H9 (cell line): ENCODE measurements at regions not wholly inside any gene's neighbourhood (a gene's known extent, or its start where the extent isn't known, plus 50 kb on each side); places are given as distances from the start of the nearest gene placed in this dataset.

ENCODE experiments used
- DNase-seq: peaks from one replicate; pipeline ENCODE4 v3.0.0-alpha.2; 2017
- H2AFZ ChIP-seq: one replicate; pipeline ENCODE4 v1.6.1; 2013; ENCODE audit warnings: mild to moderate bottlenecking, low read length, control low read depth, moderate library complexity
- H2AK5ac ChIP-seq: 2 replicates; pipeline ENCODE4 v1.6.1; 2013; ENCODE audit warnings: low read length, control low read depth, mixed read lengths; ENCODE audit not compliant: insufficient read length
- H2BK120ac ChIP-seq: one replicate; pipeline ENCODE4 v1.6.1; 2013; ENCODE audit warnings: low read depth, mild to moderate bottlenecking, low read length, control low read depth, inconsistent platforms; ENCODE audit not compliant: poor library complexity, severe bottlenecking
- H2BK12ac ChIP-seq: 2 replicates; pipeline ENCODE4 v1.6.1; 2013; ENCODE audit warnings: low read length, control low read depth, mixed read lengths, low read depth; ENCODE audit not compliant: insufficient read length
- H2BK15ac ChIP-seq: 2 replicates; pipeline ENCODE4 v1.6.1; 2013; ENCODE audit warnings: low read depth, low read length, control low read depth
- H2BK20ac ChIP-seq: one replicate; pipeline ENCODE4 v1.6.1; 2013; ENCODE audit warnings: low read depth, mild to moderate bottlenecking, low read length, control low read depth, inconsistent platforms; ENCODE audit not compliant: poor library complexity, severe bottlenecking
- H2BK5ac ChIP-seq: 2 replicates; pipeline ENCODE4 v1.6.1; 2013; ENCODE audit warnings: low read length, control low read depth, mixed read lengths; ENCODE audit not compliant: insufficient read length
- H3K14ac ChIP-seq: 2 replicates; pipeline ENCODE4 v1.6.1; 2013; ENCODE audit warnings: low read length, control low read depth; ENCODE audit not compliant: insufficient read depth
- H3K18ac ChIP-seq: 2 replicates; pipeline ENCODE4 v1.6.1; 2013; ENCODE audit warnings: low read depth, mild to moderate bottlenecking, mixed read lengths, low read length, control low read depth; ENCODE audit not compliant: insufficient read length
- H3K23ac ChIP-seq: 2 replicates; pipeline ENCODE4 v1.6.1; 2013; ENCODE audit warnings: low read length, control low read depth, mixed read lengths, low read depth; ENCODE audit not compliant: insufficient read length
- H3K23me2 ChIP-seq: 2 replicates; pipeline ENCODE4 v1.6.1; 2013; ENCODE audit warnings: low read depth, mild to moderate bottlenecking, mixed read lengths, low read length, control low read depth; ENCODE audit not compliant: insufficient read length, poor library complexity, severe bottlenecking
- H3K27ac ChIP-seq: 2 replicates; pipeline ENCODE4 v1.5.1; 2013; ENCODE audit warnings: low read length, control low read depth, mixed read lengths, low read depth; ENCODE audit not compliant: insufficient read length
- H3K27me3 ChIP-seq: 2 replicates; pipeline ENCODE4 v1.6.1; 2013; ENCODE audit warnings: low read length, control low read depth, inconsistent platforms; ENCODE audit not compliant: insufficient read depth
- H3K4ac ChIP-seq: 2 replicates; pipeline ENCODE4 v1.6.1; 2013; ENCODE audit warnings: low read depth, mild to moderate bottlenecking, control low read depth, inconsistent platforms, low read length, moderate library complexity
- H3K4me1 ChIP-seq: 2 replicates; pipeline ENCODE4 v1.6.1; 2013; ENCODE audit warnings: low read length, control low read depth, inconsistent platforms; ENCODE audit not compliant: insufficient read depth
- H3K4me2 ChIP-seq: 2 replicates; pipeline ENCODE4 v1.6.1; 2013; ENCODE audit warnings: low read length, control low read depth, mixed read lengths; ENCODE audit not compliant: insufficient read length, insufficient read depth
- H3K56ac ChIP-seq: 2 replicates; pipeline ENCODE4 v1.6.1; 2013; ENCODE audit warnings: low read depth, mild to moderate bottlenecking, mixed read lengths, low read length, control low read depth; ENCODE audit not compliant: insufficient read length
- H3K79me1 ChIP-seq: 2 replicates; pipeline ENCODE4 v1.6.1; 2013; ENCODE audit warnings: low read depth, mild to moderate bottlenecking, moderate library complexity, low read length, control low read depth, inconsistent platforms; ENCODE audit not compliant: insufficient read depth, poor library complexity, severe bottlenecking
- H3K79me2 ChIP-seq: 2 replicates; pipeline ENCODE4 v1.6.1; 2013; ENCODE audit warnings: low read length, control low read depth, inconsistent platforms; ENCODE audit not compliant: insufficient read depth
- H3K9ac ChIP-seq: 2 replicates; pipeline ENCODE4 v1.6.1; 2013; ENCODE audit warnings: low read length, control low read depth, mixed read lengths; ENCODE audit not compliant: insufficient read length; ENCODE audit errors: extremely low read depth
- H3K9me3 ChIP-seq: one replicate; pipeline ENCODE4 v1.6.1; 2013; ENCODE audit warnings: low read depth, low read length, inconsistent platforms; ENCODE audit not compliant: control insufficient read depth
- H3T11ph ChIP-seq: one replicate; pipeline ENCODE4 v1.6.1; 2013; ENCODE audit warnings: mild to moderate bottlenecking, low read length, control low read depth, inconsistent platforms
- H4K20me1 ChIP-seq: one replicate; pipeline ENCODE4 v1.6.1; 2013; ENCODE audit not compliant: control insufficient read depth, insufficient read length, insufficient read depth
- H4K5ac ChIP-seq: 2 replicates; pipeline ENCODE4 v1.6.1; 2013; ENCODE audit warnings: low read depth, mild to moderate bottlenecking, mixed read lengths, low read length, control low read depth; ENCODE audit not compliant: insufficient read length
- H4K8ac ChIP-seq: replicated peaks from 2 replicates; pipeline ENCODE4 v1.6.1; 2013; ENCODE audit warnings: low read length, control low read depth, mixed read lengths, low read depth; ENCODE audit not compliant: insufficient read length
- H4K91ac ChIP-seq: 2 replicates; pipeline ENCODE4 v1.6.1; 2013; ENCODE audit warnings: low read depth, mild to moderate bottlenecking, moderate library complexity, mixed read lengths, low read length, control low read depth; ENCODE audit not compliant: insufficient read length
- H3K27ac Mint-ChIP-seq, 3 experiments: 2 replicates in 2 of 3; 3 replicates in 1 of 3; pipeline ENCODE4 v1.8.0; 2020 to 2021; ENCODE audit warnings: mixed read lengths in 3 of 3, mild to moderate bottlenecking in 1 of 3, moderate library complexity in 1 of 3
- H3K27me3 Mint-ChIP-seq: 2 replicates; pipeline ENCODE4 v1.8.0; 2021; ENCODE audit warnings: low read depth, mild to moderate bottlenecking, moderate library complexity, mixed read lengths
- H3K36me3 Mint-ChIP-seq, 3 experiments: 2 replicates in 2 of 3; 3 replicates in 1 of 3; pipeline ENCODE4 v1.8.0; 2020 to 2021; ENCODE audit warnings: low read depth in 3 of 3, mixed read lengths in 3 of 3; ENCODE audit not compliant: insufficient read depth in 1 of 3
- H3K4me1 Mint-ChIP-seq, 2 experiments: 2 replicates each; pipeline ENCODE4 v1.8.0; 2020; ENCODE audit warnings: mixed read lengths in 2 of 2
- H3K4me3 Mint-ChIP-seq, 2 experiments: 2 replicates in 1 of 2; 3 replicates in 1 of 2; pipeline ENCODE4 v1.8.0; 2020 to 2021; ENCODE audit warnings: mild to moderate bottlenecking in 2 of 2, mixed read lengths in 2 of 2, moderate library complexity in 1 of 2
- H3K9me3 Mint-ChIP-seq, 2 experiments: 2 replicates in 1 of 2; 3 replicates in 1 of 2; pipeline ENCODE4 v1.8.0; 2020; ENCODE audit warnings: mild to moderate bottlenecking in 2 of 2, mixed read lengths in 2 of 2, moderate library complexity in 1 of 2
- CTCF ChIP-seq: fragments of 200-600 bp; sonication (generic); conservative IDR thresholded peaks from 3 replicates; pipeline ENCODE4 v1.8.0; 2021; ENCODE audit warnings: antibody characterized with exemption, mild to moderate bottlenecking
- WGBS: extraction: QIAGEN DNeasy Blood & Tissue Kit; methylation state at CpG from one replicate; pipeline ENCODE4 v1.1.7; 2013; ENCODE audit warnings: missing lambda C conversion rate, low lambda C conversion rate, mixed read lengths; ENCODE audit not compliant: insufficient read length; ENCODE audit errors: extremely low coverage; 5-methylcytosine and 5-hydroxymethylcytosine counted together

- H2AFZ ChIP-seq: no peak overlapping the region
- H2AK5ac ChIP-seq: no peak overlapping the region
- H3K4ac ChIP-seq: no peak overlapping the region
- no peak overlapping the region for H3K56ac ChIP-seq
- H3K23me2 ChIP-seq: no peaks in the 10 kb centered on the region
- TF ChIP-seq CTCF: no peak
- H3K9me3 ChIP-seq: peaks cover 5% of the 10 kb centered on the region
- no peak overlapping the region for H2BK120ac ChIP-seq
- no peaks in the 10 kb centered on the region for H3K79me2 ChIP-seq
- no peak overlapping the region for H3K14ac ChIP-seq
- H3K79me1 ChIP-seq: no peaks in the 10 kb centered on the region
- H3K27ac Mint-ChIP-seq: no peak overlapping the region
- H3K4me1 Mint-ChIP-seq: peaks cover 3 to 5% of the 10 kb centered on the region in 2 experiments; a peak in 3 of 4 replicates
- no peaks in the 10 kb centered on the region for H3K27me3 ChIP-seq
- no peak overlapping the region for H4K5ac ChIP-seq
- no peak overlapping the region for H2BK5ac ChIP-seq
- no peak overlapping the region for H3K9ac ChIP-seq
- H3K27me3 Mint-ChIP-seq: no peaks in the 10 kb centered on the region; the same call in 1 of the 2 replicates
- no peak overlapping the region for H3K4me2 ChIP-seq
- no CpG with 5 or more reads among the region's 1 CpG for WGBS
- H3K27ac ChIP-seq: no peak overlapping the region
- no peak overlapping the region for H4K91ac ChIP-seq
- H3K23ac ChIP-seq: no peak overlapping the region
- no peaks in the 10 kb centered on the region for H3K4me1 ChIP-seq
- no peak overlapping the region for H2BK15ac ChIP-seq
- H4K20me1 ChIP-seq: no peaks in the 10 kb centered on the region
- peaks cover 13 to 19% of the 10 kb centered on the region in 2 experiments for H3K9me3 Mint-ChIP-seq
- peaks cover 7 to 10% (median 8%) of the 10 kb centered on the region in 3 experiments; a peak in 6 of 7 replicates for H3K36me3 Mint-ChIP-seq
- no peak overlapping the region for H2BK12ac ChIP-seq
- no peak for DNase-seq
- no peak overlapping the region for H3K4me3 Mint-ChIP-seq
- no peak overlapping the region for H3T11ph ChIP-seq
- H2BK20ac ChIP-seq: no peak overlapping the region
- H3K18ac ChIP-seq: no peak overlapping the region
- no peak overlapping the region for H4K8ac ChIP-seq
Observed at GRCh38 chrX:87310780-87311179, 206.8 kb upstream of the KLHL4 start.
